ENCODE measurements at regions not wholly inside any gene's neighbourhood (a gene's known extent, or its start where the extent isn't known, plus 50 kb on each side); places are given as distances from the start of the nearest gene placed in this dataset.

- Histone ChIP-seq H3K27me3 (ENCODE audit: control insufficient read depth in 2 of 2, insufficient read depth in 1 of 2, low read length in 1 of 2) (no peaks in the 10 kb centered on the region), H3K36me3 (ENCODE audit: control insufficient read depth in 2 of 2, insufficient read depth in 2 of 2, low read length in 1 of 2) (no peaks in the 10 kb centered on the region), H3K4me1 (ENCODE audit: control insufficient read depth in 2 of 2, insufficient read depth in 2 of 2, low read length in 2 of 2) (peaks cover 0 to 8% of the 10 kb centered on the region in 2 donors), H3K4me3 (ENCODE audit: low read length in 2 of 2) (no peak overlapping the region), H3K27ac (ENCODE audit: low read depth in 1 of 2, low read length in 1 of 2) (no peak overlapping the region), H3K9me3 (ENCODE audit: control insufficient read depth in 2 of 2, insufficient read depth in 1 of 2, low read length in 1 of 2) (no peaks in the 10 kb centered on the region)
- WGBS, result 95% methylated on average over 8 of the region's 8 CpGs
- DNase-seq (ENCODE audit: low read depth in 6 of 9, low spot score in 9 of 9), result no peak
Measured at GRCh38 chr2:129744649-129745048, 234.8 kb upstream of the RAB6C start.

- no peaks in the 10 kb centered on the region for H3K27me3 ChIP-seq (ENCODE audit: control insufficient read depth in 2 of 2, insufficient read depth in 1 of 2, low read length in 1 of 2)
- H3K4me3 ChIP-seq (ENCODE audit: low read length in 2 of 2), result no peak overlapping the region
- H3K4me1 ChIP-seq (ENCODE audit: control insufficient read depth in 2 of 2, insufficient read depth in 2 of 2, low read length in 2 of 2), result peaks cover 0 to 8% of the 10 kb centered on the region in 2 donors
- 93% methylated on average over 6 of the region's 6 CpGs for WGBS
- no peak for DNase-seq (ENCODE audit: low read depth in 6 of 9, low spot score in 9 of 9)
- no peaks in the 10 kb centered on the region for H3K36me3 ChIP-seq (ENCODE audit: control insufficient read depth in 2 of 2, insufficient read depth in 2 of 2, low read length in 1 of 2)
- H3K27ac ChIP-seq (ENCODE audit: low read depth in 1 of 2, low read length in 1 of 2), result no peak overlapping the region
- no peaks in the 10 kb centered on the region for H3K9me3 ChIP-seq (ENCODE audit: control insufficient read depth in 2 of 2, insufficient read depth in 1 of 2, low read length in 1 of 2)
Measured at GRCh38 chr2:129747500-129748125, 231.9 kb upstream of the RAB6C start.

GRCh38 chr2:129748250-129748649 is 231.2 kb upstream of the RAB6C start:
- H3K27me3 ChIP-seq (ENCODE audit: control insufficient read depth in 2 of 2, insufficient read depth in 1 of 2, low read length in 1 of 2), result no peaks in the 10 kb centered on the region
- H3K9me3 ChIP-seq (ENCODE audit: control insufficient read depth in 2 of 2, insufficient read depth in 1 of 2, low read length in 1 of 2), result no peaks in the 10 kb centered on the region
- peaks cover 0 to 8% of the 10 kb centered on the region in 2 donors for H3K4me1 ChIP-seq (ENCODE audit: control insufficient read depth in 2 of 2, insufficient read depth in 2 of 2, low read length in 2 of 2)
- 75% methylated on average over 5 of the region's 5 CpGs for WGBS
- no peak overlapping the region for H3K27ac ChIP-seq (ENCODE audit: low read depth in 1 of 2, low read length in 1 of 2)
- H3K36me3 ChIP-seq (ENCODE audit: control insufficient read depth in 2 of 2, insufficient read depth in 2 of 2, low read length in 1 of 2), result no peaks in the 10 kb centered on the region
- H3K4me3 ChIP-seq (ENCODE audit: low read length in 2 of 2), result no peak overlapping the region
- peak in 1 of 9 donors; percentile 2 for DNase-seq (ENCODE audit: low read depth in 6 of 9, low spot score in 9 of 9)

- Histone ChIP-seq H3K27ac (ENCODE audit: low read depth in 1 of 2, low read length in 1 of 2) (no peak overlapping the region), H3K27me3 (ENCODE audit: control insufficient read depth in 2 of 2, insufficient read depth in 1 of 2, low read length in 1 of 2) (no peaks in the 10 kb centered on the region), H3K4me3 (ENCODE audit: low read length in 2 of 2) (no peak overlapping the region), H3K36me3 (ENCODE audit: control insufficient read depth in 2 of 2, insufficient read depth in 2 of 2, low read length in 1 of 2) (no peaks in the 10 kb centered on the region), H3K9me3 (ENCODE audit: control insufficient read depth in 2 of 2, insufficient read depth in 1 of 2, low read length in 1 of 2) (no peaks in the 10 kb centered on the region), H3K4me1 (ENCODE audit: control insufficient read depth in 2 of 2, insufficient read depth in 2 of 2, low read length in 2 of 2) (peaks cover 0 to 8% of the 10 kb centered on the region in 2 donors)
- 48% methylated on average over 6 of the region's 6 CpGs for WGBS
- peak; percentile 11 to 67 (median 29) for DNase-seq (ENCODE audit: low read depth in 6 of 9, low spot score in 9 of 9)
Measured at GRCh38 chr2:129748653-129749052, 230.8 kb upstream of the RAB6C start.

GRCh38 chr2:129751409-129751808 is 228.1 kb upstream of the RAB6C start:
- no peaks in the 10 kb centered on the region for H3K27me3 ChIP-seq (ENCODE audit: control insufficient read depth in 2 of 2, insufficient read depth in 1 of 2, low read length in 1 of 2)
- WGBS, result 92% methylated on average over 1 of the region's 1 CpG
- no peaks in the 10 kb centered on the region for H3K9me3 ChIP-seq (ENCODE audit: control insufficient read depth in 2 of 2, insufficient read depth in 1 of 2, low read length in 1 of 2)
- no peak overlapping the region for H3K27ac ChIP-seq (ENCODE audit: low read depth in 1 of 2, low read length in 1 of 2)
- DNase-seq (ENCODE audit: low read depth in 6 of 9, low spot score in 9 of 9), result no peak
- no peaks in the 10 kb centered on the region for H3K36me3 ChIP-seq (ENCODE audit: control insufficient read depth in 2 of 2, insufficient read depth in 2 of 2, low read length in 1 of 2)
- peaks cover 0 to 8% of the 10 kb centered on the region in 2 donors for H3K4me1 ChIP-seq (ENCODE audit: control insufficient read depth in 2 of 2, insufficient read depth in 2 of 2, low read length in 2 of 2)
- H3K4me3 ChIP-seq (ENCODE audit: low read length in 2 of 2), result no peak overlapping the region

GRCh38 chr2:129752176-129752575 is 227.3 kb upstream of the RAB6C start:
- Histone ChIP-seq H3K4me1 (ENCODE audit: control insufficient read depth in 2 of 2, insufficient read depth in 2 of 2, low read length in 2 of 2) (peaks cover 0 to 8% of the 10 kb centered on the region in 2 donors), H3K4me3 (ENCODE audit: low read length in 2 of 2) (no peak overlapping the region), H3K36me3 (ENCODE audit: control insufficient read depth in 2 of 2, insufficient read depth in 2 of 2, low read length in 1 of 2) (no peaks in the 10 kb centered on the region), H3K9me3 (ENCODE audit: control insufficient read depth in 2 of 2, insufficient read depth in 1 of 2, low read length in 1 of 2) (no peaks in the 10 kb centered on the region), H3K27ac (ENCODE audit: low read depth in 1 of 2, low read length in 1 of 2) (no peak overlapping the region), H3K27me3 (ENCODE audit: control insufficient read depth in 2 of 2, insufficient read depth in 1 of 2, low read length in 1 of 2) (no peaks in the 10 kb centered on the region)
- DNase-seq (ENCODE audit: low read depth in 6 of 9, low spot score in 9 of 9), result no peak
- 94% methylated on average over 3 of the region's 3 CpGs for WGBS

- 96% methylated on average over 10 of the region's 10 CpGs for WGBS
- no peak for DNase-seq (ENCODE audit: low read depth in 6 of 9, low spot score in 9 of 9)
- H3K36me3 ChIP-seq (ENCODE audit: control insufficient read depth in 2 of 2, insufficient read depth in 2 of 2, low read length in 1 of 2), result no peaks in the 10 kb centered on the region
- peaks cover 0 to 6% of the 10 kb centered on the region in 2 donors for H3K4me1 ChIP-seq (ENCODE audit: control insufficient read depth in 2 of 2, insufficient read depth in 2 of 2, low read length in 2 of 2)
- H3K27ac ChIP-seq (ENCODE audit: low read depth in 1 of 2, low read length in 1 of 2), result no peak overlapping the region
- no peaks in the 10 kb centered on the region for H3K27me3 ChIP-seq (ENCODE audit: control insufficient read depth in 2 of 2, insufficient read depth in 1 of 2, low read length in 1 of 2)
- no peaks in the 10 kb centered on the region for H3K9me3 ChIP-seq (ENCODE audit: control insufficient read depth in 2 of 2, insufficient read depth in 1 of 2, low read length in 1 of 2)
- H3K4me3 ChIP-seq (ENCODE audit: low read length in 2 of 2), result no peak overlapping the region
Measured at GRCh38 chr2:129752686-129753085, 226.8 kb upstream of the RAB6C start.

- no peak overlapping the region for H3K4me3 ChIP-seq (ENCODE audit: low read length in 2 of 2)
- no peaks in the 10 kb centered on the region for H3K27me3 ChIP-seq (ENCODE audit: control insufficient read depth in 2 of 2, insufficient read depth in 1 of 2, low read length in 1 of 2)
- H3K36me3 ChIP-seq (ENCODE audit: control insufficient read depth in 2 of 2, insufficient read depth in 2 of 2, low read length in 1 of 2), result no peaks in the 10 kb centered on the region
- H3K4me1 ChIP-seq (ENCODE audit: control insufficient read depth in 2 of 2, insufficient read depth in 2 of 2, low read length in 2 of 2), result peaks cover 0 to 5% of the 10 kb centered on the region in 2 donors
- DNase-seq (ENCODE audit: low read depth in 6 of 9, low spot score in 9 of 9), result no peak
- WGBS, result 91% methylated on average over 8 of the region's 8 CpGs
- H3K27ac ChIP-seq (ENCODE audit: low read depth in 1 of 2, low read length in 1 of 2), result no peak overlapping the region
- no peaks in the 10 kb centered on the region for H3K9me3 ChIP-seq (ENCODE audit: control insufficient read depth in 2 of 2, insufficient read depth in 1 of 2, low read length in 1 of 2)
Measured at GRCh38 chr2:129753261-129753660, 226.2 kb upstream of the RAB6C start.

- Histone ChIP-seq H3K36me3 (ENCODE audit: control insufficient read depth in 2 of 2, insufficient read depth in 2 of 2, low read length in 1 of 2) (no peaks in the 10 kb centered on the region), H3K9me3 (ENCODE audit: control insufficient read depth in 2 of 2, insufficient read depth in 1 of 2, low read length in 1 of 2) (no peaks in the 10 kb centered on the region), H3K27ac (ENCODE audit: low read depth in 1 of 2, low read length in 1 of 2) (no peak overlapping the region), H3K4me3 (ENCODE audit: low read length in 2 of 2) (no peak overlapping the region), H3K4me1 (ENCODE audit: control insufficient read depth in 2 of 2, insufficient read depth in 2 of 2, low read length in 2 of 2) (no peaks in the 10 kb centered on the region), H3K27me3 (ENCODE audit: control insufficient read depth in 2 of 2, insufficient read depth in 1 of 2, low read length in 1 of 2) (no peaks in the 10 kb centered on the region)
- no peak for DNase-seq (ENCODE audit: low read depth in 6 of 9, low spot score in 9 of 9)
- WGBS, result 98% methylated on average over 14 of the region's 14 CpGs
Measured at GRCh38 chr2:129754421-129754820, 225.0 kb upstream of the RAB6C start.

Data from thymus (tissue), 11 donors.